ENCODE measurements at regions not wholly inside any gene's neighbourhood (a gene's known extent, or its start where the extent isn't known, plus 50 kb on each side); places are given as distances from the start of the nearest gene placed in this dataset.
A peak's percentile ranks its signal among the peaks of the same experiment; 100 is the strongest.

DNA sequence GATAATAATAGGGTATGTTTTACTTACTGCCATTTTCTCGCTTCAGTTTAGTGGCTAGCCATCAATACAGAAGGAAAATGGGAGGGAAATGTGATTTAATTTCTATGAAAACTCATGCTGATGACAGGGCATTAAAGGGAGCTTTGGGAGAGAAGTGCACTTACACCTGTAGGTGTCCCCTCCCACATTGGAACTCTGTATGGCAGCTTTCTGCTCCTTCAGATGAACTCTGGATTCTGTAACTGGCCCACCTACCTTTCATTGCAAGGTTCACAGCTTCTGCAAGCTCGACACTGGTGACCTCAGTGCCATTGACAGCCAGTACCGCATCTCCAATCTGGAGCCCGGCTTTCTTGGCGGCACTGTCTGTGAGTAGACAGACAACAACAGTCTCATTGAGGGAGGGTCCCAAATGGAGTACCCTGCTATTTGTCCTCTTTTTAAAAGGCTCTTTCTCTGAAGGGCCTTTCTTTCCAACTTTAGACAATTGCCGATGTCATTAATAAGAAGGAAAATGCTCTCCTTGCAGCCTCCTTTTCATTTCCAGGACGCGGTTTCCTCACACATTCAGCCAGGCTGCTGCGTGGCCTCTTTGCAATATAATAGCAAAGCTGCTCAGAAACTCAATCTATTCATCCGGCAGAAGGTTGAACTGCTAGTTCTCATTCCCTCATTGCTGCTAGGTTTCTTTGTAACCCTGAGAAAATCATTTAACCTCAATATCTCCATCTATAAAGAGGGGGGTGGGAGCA is 63.6 kb downstream of the NUDT12 start:
- no peak for DNase-seq (ENCODE audit: low spot score)

DNA sequence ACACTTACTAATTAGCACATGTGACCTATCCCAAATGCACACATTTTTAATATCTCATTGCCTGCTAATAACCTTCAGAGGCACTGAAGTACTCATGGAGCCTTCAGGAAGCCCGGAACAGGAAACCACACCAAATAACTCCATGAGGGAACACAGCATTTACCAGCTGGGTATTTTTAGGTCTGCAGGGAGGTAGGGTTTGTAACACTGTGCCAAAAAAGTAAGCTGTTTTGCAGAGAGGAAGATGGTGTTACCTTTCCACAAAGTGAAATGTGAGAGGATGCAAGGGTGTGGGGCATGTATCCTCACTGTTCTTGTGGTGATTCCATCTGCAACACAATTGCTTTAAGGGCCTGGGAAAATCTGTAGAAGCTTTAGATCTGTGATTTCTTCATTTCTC is 64.4 kb downstream of the NUDT12 start:
- DNase-seq (ENCODE audit: low spot score), result no peak

DNA sequence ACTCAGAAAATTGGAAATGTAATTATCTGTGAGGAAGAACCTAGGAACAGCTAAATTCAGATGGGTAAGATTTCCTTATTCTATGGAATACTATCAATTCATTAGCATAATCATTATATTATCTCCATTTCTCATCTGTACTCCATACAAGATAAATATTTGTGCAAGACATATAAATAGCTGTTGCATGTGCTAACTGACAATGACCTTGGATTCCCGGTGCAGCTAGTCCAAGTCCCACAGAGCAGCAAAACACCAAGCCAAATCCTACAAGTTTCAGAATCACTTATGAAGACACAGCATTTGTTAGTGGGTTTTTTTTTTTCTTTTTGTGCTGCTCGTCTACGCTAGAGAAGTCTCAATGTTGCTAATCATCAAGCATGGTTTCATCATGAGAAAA is 64.8 kb downstream of the NUDT12 start:
- DNase-seq (ENCODE audit: low spot score), result no peak

DNA sequence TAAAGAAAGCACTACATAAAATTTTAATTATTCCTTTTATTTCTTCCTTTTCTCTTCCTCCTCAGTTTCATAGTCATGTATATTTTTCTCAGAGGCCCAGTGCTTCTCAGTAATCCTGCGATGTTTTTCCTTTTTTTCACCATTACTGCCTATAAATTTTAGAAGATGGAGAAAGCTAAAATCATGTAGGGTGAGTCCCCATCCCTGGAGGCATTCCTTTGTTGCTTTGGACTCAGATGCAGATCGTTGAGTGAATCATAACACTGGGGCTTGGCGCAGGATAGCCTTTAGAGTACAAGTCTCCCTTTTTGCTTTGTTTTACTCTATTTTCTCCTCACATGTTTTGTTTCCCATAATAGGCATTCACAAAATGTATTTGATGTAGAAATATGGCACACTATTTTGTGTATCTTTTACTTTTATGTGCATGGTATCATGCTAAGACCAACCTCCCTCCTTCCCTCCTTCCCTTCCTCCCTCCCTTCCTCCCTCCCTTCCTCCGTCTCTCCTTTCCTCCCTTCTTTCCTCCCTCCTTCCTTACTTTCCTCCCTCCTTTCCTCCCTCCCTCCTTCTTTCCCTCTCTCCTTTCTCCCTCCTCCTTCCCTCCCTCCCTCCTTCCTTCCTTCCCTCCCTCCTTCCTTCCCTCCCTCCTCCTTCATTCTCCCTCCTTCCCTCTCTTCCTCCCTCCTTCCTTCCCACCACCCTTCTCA is 72.4 kb downstream of the NUDT12 start:
- DNase-seq (ENCODE audit: low spot score), result no peak

DNA sequence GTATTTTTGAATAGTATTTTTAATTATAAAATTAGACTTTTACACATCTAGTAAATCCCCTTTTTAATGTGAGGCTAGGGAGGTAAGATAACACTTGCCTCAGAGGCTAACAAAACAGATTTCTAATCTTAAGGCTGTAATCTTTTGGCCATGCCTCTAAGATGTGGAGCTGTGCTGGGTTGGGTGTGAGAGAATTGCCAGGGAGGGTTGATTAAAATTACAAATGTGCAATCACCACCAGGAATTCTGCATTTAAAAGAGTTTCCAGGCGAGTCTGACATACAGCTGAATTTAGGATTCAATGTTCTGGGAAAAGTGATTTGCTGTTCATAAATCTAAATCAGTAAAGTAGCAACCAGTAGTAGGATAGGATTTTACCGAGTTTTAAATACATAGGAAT is 73.3 kb downstream of the NUDT12 start:
- no peak for DNase-seq (ENCODE audit: low spot score)

DNA sequence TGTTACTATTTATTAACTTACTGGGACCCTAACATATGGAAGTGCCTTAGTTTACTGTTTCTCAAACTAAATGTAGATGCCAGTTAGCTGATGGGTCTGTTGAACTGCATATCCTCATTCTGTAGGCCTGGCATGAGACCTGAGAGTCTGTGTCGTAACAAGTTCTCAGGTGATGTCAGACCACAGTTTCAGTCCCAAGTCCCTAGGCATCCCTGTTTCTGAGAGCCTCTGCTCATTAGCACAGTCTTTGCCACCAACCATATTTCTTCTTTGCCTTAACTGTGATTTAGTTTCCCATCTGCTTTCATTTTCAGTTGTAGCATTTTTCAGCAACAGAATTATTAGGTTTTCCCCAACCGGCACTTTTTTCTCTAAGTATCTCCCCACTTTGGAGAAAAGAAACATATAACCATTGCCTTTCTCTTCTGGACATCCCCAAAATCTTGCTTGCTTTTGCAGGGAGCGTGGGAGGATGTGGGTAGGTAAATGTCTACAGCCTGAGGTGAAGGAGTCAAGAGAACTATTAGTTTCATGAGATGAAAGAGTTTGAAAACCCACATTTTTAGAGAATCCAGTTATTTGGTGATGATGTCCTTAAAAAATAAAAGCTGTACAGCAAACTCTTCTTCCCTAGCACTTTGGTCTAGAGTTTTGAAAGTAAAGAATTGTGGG is 74.6 kb downstream of the NUDT12 start:
- no peak for DNase-seq (ENCODE audit: low spot score)

DNA sequence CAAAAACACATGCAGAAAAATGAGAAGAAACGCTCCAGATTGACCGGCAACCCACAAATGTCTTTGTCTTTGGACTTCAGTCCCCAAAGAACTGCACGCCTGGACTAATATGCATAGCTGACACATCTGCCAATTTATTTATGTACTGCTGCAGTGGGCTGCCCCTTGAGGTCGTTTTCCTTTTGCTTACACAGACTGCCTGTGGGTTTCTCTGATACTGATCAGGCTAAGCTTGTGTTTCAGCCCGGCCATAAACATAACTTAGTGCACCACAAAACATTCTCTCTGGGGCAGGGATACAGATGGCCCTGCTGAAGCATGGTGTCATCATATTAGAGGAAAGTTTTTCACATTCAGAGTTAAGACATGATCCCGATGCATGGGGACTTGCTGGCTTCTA is 75.4 kb downstream of the NUDT12 start:
- DNase-seq (ENCODE audit: low spot score), result no peak

DNA sequence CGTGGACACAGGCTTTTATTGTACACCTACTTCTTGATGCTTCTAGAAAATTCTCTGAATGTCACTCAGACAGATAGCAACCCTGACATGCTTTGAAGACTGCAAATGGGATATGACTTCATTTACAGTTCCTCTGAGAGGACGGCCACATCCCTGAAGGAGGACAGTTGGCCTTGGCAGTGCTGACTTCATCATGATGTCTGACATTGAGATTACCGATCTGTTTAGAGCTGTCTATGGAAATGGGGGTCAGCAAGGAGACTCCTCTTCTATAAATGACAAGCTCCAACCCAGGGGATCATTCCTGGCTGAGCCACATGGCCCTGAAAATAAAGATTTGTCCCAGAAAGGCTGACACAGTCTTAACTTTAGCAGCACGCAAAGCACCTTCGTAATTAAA is 75.8 kb downstream of the NUDT12 start:
- DNase-seq (ENCODE audit: low spot score), result no peak

DNA sequence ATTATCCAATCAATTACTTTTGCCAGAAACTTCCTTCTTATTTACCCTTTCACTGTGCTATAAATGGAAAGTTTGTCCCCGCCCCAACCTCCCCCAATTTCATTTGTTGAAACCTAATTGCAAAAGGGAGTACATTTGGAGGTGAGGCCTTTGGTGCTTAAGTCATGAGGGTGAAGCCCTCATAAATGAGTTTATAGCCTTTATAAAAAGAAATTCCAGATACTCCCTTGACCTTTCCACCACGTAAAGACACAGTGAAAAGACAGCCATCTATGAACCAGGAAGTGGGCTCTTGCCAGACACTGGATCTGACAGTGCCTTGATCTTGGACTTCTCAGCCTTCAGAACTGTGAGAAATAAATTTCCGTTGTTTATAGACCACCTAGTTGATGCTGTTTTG is 82.3 kb downstream of the NUDT12 start:
- no peak for DNase-seq (ENCODE audit: low spot score)

DNA sequence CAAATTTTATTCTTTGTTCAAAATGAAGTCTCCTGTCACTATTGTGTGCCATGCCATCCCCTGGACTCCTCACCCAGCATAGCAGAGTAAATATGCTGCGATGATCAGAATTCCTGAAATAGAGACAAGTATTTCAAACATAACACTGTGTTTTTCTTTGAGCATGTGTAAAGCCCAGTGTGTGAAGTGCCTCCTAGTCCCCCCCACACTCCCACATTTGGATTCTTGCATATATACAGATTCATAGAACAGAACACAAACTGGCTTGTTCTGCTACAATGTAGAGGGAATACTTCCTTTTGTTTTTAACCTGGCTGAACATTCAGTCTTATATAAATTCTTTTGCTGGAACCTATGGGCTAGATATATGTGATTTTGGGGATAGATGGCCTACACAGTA is 84.9 kb downstream of the NUDT12 start:
- no peak for DNase-seq (ENCODE audit: low spot score)

DNA sequence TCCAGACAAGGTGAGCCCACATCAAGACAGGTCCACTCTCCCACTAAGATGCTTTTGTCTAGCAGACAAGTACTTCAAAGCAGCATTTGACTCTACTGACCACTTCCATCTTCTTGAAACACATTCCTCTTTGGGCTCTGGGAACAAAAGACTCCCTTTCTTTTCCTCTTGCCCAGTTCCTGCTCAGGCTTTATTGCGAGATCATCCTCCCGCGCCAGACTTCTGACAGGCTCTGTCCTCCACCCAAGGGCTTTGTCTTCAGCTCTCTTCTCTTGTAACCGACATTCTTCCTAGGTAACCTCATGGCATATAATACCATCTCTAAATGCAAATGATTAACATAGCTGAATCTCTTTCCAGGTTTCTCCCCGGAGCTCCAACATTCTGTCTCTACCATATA is 85.8 kb downstream of the NUDT12 start:
- no peak for DNase-seq (ENCODE audit: low spot score)

DNA sequence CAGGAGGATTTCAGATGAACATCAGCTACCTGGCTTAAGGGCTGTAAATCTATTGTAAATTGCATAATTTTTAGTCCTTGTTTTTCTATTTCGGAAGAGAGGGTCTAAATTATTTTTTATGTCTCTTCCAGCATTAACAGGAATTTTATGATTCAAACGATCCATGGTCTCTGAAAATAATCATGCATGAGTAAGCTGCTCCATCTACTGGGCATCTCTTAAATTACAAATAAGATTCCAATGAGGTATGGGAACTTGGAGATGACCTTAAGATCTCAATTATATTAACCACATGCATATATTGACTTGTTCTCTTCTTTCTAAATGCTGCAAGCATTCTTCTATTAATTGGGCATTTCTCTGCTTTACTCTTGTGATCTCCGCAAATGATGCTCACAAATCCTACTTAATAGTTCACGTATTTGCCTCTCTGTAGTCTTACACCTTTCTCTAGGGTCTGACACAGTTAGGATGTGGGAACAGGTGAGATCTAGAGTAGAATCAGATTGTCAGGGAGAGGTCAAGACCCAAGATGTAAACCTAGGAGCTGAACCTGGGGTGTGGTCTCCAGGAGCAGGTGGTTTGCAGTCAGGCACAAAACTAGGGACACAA is 86.9 kb downstream of the NUDT12 start:
- peak; percentile 62 for DNase-seq (ENCODE audit: low spot score)

DNA sequence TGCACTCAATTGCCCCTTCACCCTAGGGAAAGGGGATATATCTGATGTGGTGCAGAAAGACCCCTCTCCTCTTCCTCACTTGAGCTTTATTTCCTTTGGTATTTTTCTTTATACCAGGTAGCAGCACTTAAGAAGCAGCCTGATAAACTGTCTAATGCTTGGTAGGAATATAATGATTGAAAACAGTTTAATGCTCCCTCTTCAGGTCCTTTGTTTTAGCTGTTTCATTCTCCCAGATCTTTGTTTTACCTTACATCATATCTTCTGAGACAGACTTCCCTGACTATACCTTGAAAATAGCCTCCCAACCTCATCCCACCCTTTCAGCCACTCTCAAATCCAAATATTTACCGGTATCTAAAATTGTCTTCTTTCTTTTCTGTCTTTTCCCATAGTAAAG is 87.9 kb downstream of the NUDT12 start:
- no peak for DNase-seq (ENCODE audit: low spot score)

DNA sequence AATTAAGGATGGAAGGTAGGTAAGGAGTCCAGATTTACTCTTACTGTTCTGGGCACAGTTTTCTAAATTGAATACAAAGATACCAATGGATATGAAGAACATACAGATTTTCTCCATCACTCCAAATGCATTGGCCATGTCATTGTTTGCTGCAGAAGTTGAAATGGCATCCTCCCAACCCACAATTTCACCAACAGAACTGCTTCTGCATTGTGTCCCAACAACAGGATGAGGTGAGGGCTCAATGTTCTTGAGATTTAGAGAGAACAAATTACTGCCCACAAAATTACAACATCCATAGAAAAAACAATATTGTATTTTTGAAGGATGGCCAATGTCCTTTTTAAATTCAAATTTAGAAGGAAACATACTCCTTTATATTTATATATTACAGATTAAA is 88.9 kb downstream of the NUDT12 start:
- no peak for DNase-seq (ENCODE audit: low spot score)

DNA sequence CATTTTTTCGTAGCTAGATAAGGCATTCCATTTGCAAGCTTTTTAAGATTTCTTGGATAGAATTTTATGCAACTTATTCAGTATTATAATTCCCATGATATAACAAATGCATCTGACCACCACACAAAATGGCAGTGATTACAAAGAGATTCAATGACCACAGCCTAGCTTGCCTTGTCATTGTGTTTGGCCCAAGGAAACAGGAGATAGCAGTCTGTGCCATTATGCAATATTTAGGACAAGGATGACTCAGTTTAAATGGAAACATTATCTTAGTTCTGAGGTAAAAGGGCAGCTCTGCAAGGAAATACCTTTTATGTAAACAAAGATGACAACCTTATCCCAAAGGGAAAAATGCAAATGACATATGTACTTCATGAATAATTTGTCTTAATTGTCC is 89.8 kb downstream of the NUDT12 start:
- no peak for DNase-seq (ENCODE audit: low spot score)

DNA sequence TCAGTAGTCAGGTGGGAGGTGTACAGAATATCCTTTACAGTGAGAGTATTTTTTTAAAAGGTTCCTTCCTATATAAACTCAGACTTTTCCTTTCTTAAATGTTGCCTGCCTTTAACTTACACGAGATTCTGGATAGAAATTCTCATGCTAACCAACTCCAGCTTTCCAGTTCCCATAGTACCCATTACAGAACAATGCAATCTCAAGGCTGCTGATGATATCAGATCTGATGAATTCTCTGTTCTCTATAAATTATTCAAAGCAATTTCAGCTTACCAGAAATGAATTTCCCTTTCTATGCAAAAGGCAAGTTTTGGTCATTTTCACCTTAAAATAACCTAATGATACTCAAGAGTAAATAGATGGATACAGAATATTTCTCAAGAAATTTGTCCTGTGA is 90.3 kb downstream of the NUDT12 start:
- no peak for DNase-seq (ENCODE audit: low spot score)

DNA sequence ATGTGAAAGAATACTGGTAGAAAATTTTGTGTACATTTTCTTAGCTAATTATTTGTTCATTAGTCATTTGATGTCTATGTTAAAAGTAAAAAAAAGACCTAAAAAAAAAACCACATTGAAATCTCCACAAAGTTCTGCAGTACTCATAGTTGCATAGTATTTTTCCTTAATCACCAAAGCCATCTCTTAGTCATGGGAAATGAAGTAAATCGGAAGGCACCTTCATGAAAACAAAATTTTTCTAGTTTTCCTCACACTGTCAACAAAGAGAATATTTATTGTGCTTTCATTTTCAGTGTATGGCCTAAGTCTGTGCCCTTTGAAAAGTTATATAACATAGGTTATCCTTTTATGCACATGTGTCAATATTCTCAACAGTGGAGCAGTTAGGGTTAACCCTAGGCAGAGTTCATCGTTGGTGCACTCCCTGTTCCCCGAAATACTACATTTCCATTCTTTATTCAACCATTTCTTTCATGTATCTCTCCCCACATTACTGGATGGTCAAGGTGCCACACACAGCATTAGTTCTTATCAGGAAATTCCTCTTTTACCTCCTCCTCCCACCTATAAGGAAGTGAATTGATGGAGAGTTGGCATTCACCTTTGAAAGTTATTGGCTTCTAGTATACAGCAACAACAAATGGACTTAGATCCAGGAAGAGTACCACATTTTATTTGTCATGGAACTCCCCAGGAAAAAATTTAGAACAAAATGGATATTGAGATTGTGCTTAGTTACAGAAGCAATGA is 93.1 kb downstream of the NUDT12 start:
- no peak for DNase-seq (ENCODE audit: low spot score)

DNA sequence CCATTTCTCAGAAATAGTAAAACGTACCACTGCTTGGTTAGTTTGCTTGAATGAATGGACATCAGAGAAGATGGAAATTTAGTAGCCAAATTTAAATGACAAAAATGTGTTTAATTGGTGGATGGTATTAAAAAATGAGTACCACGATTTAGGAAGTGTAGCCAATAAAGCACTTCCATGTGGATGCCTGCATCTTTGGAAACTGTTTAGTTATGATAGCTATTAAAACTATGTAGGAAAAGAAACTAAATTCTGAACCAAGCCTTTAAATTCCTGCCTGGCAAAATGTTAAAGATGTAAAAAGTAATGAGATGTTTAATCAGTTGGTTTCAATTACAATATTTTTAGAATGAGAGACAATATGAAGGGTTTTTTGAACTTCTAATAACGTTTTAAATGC is 94.8 kb downstream of the NUDT12 start:
- no peak for DNase-seq (ENCODE audit: low spot score)

DNA sequence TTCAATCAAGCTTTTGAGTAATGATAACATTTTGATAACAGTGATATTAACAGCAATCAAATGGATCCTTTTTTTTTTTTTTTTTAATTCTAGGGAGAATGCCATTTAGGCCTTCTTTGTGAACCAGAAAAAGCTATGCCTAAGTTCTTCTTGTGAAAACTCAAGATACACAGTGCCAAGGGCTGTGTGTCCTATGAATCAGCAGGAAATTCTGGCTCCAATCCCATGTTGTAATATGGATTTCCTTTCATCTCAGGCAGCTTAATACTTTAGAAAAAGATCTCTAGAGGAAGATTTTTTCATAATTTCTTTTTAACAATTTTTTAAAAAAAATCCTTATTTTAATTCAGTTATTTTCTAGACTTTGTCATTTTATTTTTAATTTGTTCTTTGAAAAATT is 96.1 kb downstream of the NUDT12 start:
- DNase-seq (ENCODE audit: low spot score), result no peak

DNA sequence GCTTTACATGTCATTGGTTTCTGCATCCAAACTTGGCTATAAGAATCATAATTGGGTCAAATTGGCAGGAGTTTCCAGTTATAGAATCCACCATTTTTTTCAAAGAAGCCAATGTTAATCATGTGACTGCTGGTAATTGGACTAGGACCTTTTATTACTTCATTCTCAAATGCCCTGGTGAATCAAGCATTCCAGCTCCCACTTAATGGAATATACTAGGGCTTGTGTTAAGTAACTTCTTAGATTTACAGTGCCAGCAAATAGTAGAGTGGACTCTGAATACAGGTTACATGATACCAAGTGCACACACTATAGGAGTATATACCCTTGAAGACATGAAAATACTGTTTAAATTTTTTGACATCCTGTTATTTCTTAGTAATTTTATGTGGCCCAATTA is 96.7 kb downstream of the NUDT12 start:
- no peak for DNase-seq (ENCODE audit: low spot score)

DNA sequence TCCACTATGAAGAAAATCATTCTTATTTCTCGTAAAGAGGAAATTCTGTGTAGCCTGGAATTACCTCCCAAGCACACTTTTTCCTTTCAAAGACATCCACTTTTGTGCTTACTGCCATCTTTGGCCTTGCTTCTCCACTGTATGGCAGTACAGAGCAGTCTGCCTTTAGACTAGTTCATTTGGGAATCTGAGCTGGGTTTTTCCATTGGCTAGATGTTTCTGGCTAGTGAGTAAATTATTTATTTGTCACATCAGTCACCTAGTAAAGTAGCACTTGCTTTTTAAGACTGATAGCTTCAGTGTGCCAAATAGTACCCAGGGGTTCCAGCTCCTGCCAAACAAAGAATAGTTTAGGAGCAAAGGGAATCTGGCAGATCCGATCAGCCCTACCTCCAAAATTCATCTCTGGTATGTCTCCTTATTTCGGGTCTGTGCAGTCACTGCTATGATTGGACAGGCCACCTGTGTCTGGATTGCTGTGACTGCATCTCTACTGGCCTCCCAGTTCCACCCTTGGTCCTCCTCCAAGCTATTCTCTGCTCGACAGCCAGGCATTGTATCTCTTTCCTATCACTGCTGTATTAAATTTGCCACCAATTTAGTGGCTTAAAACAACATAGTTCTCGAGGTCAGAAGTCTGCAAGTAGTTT is 97.6 kb downstream of the NUDT12 start:
- no peak for DNase-seq (ENCODE audit: low spot score)

DNA sequence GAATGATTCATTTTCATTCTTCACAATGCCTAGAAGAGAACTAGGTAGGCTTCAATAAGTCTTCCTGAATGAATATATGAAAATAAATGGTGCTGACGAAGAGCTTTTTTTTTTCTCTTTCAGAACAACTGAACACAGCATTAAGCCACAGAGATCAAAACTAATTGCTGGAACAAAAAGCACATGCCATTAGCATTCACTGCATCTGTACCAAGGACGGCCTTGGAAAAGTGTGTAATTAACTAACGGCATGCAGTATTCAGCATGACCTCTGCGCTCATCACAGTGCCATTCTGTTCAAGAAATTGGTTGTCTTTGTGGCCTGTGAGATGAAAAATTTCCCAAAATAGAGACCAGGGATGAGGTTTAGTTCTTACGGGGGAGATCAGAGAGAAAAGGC is 99.3 kb downstream of the NUDT12 start:
- no peak for DNase-seq (ENCODE audit: low spot score)

All from globus pallidus (tissue), 1 donor.